GM23338 (cell line): ENCODE measurements at regions not wholly inside any gene's neighbourhood (a gene's known extent, or its start where the extent isn't known, plus 50 kb on each side); places are given as distances from the start of the nearest gene placed in this dataset.

Experiments
- ATAC-seq: fragments of 200-7000 bp; cut with Tn5 transposase; 3 replicates; pipeline ENCODE4 v1.9.1; 2020
- DNase-seq: peaks from one replicate; pipeline ENCODE4 v3.0.0-alpha.2; 2015; ENCODE audit warnings: low spot score
- H2AFZ ChIP-seq: fragments of 200-600 bp; sonication (generic); 2 replicates; pipeline ENCODE4 v1.8.0; 2016; ENCODE audit warnings: antibody characterized with exemption, mild to moderate bottlenecking, moderate library complexity
- H3F3A ChIP-seq: fragments of 200-600 bp; sonication (generic); replicated peaks from 2 replicates; pipeline ENCODE4 v1.8.0; 2017; ENCODE audit warnings: antibody characterized with exemption, mixed run types, low read depth
- H3K27ac ChIP-seq: fragments of 200-600 bp; sonication (generic); 2 replicates; pipeline ENCODE4 v1.6.1; 2016; ENCODE audit warnings: low read depth
- H3K27me3 ChIP-seq: fragments of 200-600 bp; sonication (generic); 2 replicates; pipeline ENCODE4 v1.8.0; 2016; ENCODE audit warnings: mild to moderate bottlenecking, mixed run types, moderate library complexity; ENCODE audit not compliant: insufficient read depth
- H3K36me3 ChIP-seq: fragments of 200-600 bp; sonication (generic); 2 replicates; pipeline ENCODE4 v1.8.0; 2016; ENCODE audit warnings: mild to moderate bottlenecking; ENCODE audit not compliant: insufficient read depth
- H3K4me1 ChIP-seq: fragments of 200-600 bp; sonication (generic); 2 replicates; pipeline ENCODE4 v1.8.0; 2016; ENCODE audit warnings: mild to moderate bottlenecking, moderate library complexity; ENCODE audit not compliant: insufficient read depth
- H3K4me2 ChIP-seq: fragments of 200-600 bp; sonication (generic); 2 replicates; pipeline ENCODE4 v1.7.1; 2017; ENCODE audit warnings: mixed run types
- H3K4me3 ChIP-seq: fragments of 200-600 bp; sonication (generic); 2 replicates; pipeline ENCODE4 v1.6.1; 2016; ENCODE audit warnings: mixed run types
- H3K79me2 ChIP-seq: fragments of 200-600 bp; sonication (generic); replicated peaks from 2 replicates; pipeline ENCODE4 v1.8.0; 2017; ENCODE audit warnings: mild to moderate bottlenecking; ENCODE audit not compliant: insufficient read depth
- H3K9me2 ChIP-seq: fragments of 200-600 bp; sonication (generic); 2 replicates; pipeline ENCODE4 v1.8.0; 2017; ENCODE audit not compliant: insufficient read depth
- H4K20me1 ChIP-seq: fragments of 200-600 bp; sonication (generic); replicated peaks from 2 replicates; pipeline ENCODE4 v1.8.0; 2017; ENCODE audit warnings: mild to moderate bottlenecking; ENCODE audit not compliant: insufficient read depth
- H3K27ac Mint-ChIP-seq: 2 replicates; pipeline ENCODE4 v1.8.0; 2020; ENCODE audit warnings: inconsistent platforms, mild to moderate bottlenecking, moderate library complexity, mixed read lengths
- H3K27me3 Mint-ChIP-seq: 3 replicates; pipeline ENCODE4 v1.8.0; 2022; ENCODE audit warnings: low read depth, mild to moderate bottlenecking, moderate library complexity, mixed read lengths, inconsistent platforms; ENCODE audit not compliant: insufficient read depth, poor library complexity
- H3K36me3 Mint-ChIP-seq: 3 replicates; pipeline ENCODE4 v1.8.0; 2021; ENCODE audit warnings: low read depth, mild to moderate bottlenecking, inconsistent platforms, moderate library complexity, mixed read lengths
- H3K4me1 Mint-ChIP-seq: 3 replicates; pipeline ENCODE4 v1.8.0; 2020; ENCODE audit warnings: mild to moderate bottlenecking, inconsistent platforms, mixed read lengths
- H3K4me3 Mint-ChIP-seq: 3 replicates; pipeline ENCODE4 v1.8.0; 2021; ENCODE audit warnings: moderate library complexity, mild to moderate bottlenecking, inconsistent platforms, mixed read lengths
- H3K9me3 Mint-ChIP-seq: 3 replicates; pipeline ENCODE4 v1.8.0; 2020; ENCODE audit warnings: moderate library complexity, mild to moderate bottlenecking, inconsistent platforms, mixed read lengths
- CREB1 ChIP-seq: fragments of 250-450 bp; sonication (Bioruptor Pico); IDR thresholded peaks from 2 replicates; pipeline ENCODE4 v1.5.0; 2020; ENCODE audit warnings: low read depth, mild to moderate bottlenecking, moderate library complexity
- EZH2phosphoT487 ChIP-seq: fragments of 200-600 bp; sonication (generic); IDR thresholded peaks from one replicate; pipeline ENCODE4 v1.8.1; 2018; ENCODE audit warnings: antibody characterized with exemption; ENCODE audit not compliant: unreplicated experiment
- JUNB ChIP-seq: IDR thresholded peaks from one replicate; pipeline ENCODE4 v1.6.1; 2016; ENCODE audit warnings: antibody characterized with exemption; ENCODE audit not compliant: unreplicated experiment
- NANOG ChIP-seq: IDR thresholded peaks from 2 replicates; pipeline ENCODE4 v1.6.1; 2016; ENCODE audit warnings: antibody characterized with exemption, borderline replicate concordance
- STAT1 ChIP-seq: IDR thresholded peaks from one replicate; pipeline ENCODE4 v1.6.1; 2016; ENCODE audit warnings: antibody characterized with exemption; ENCODE audit not compliant: unreplicated experiment
- TF ChIP-seq, protein P1 (sequence below), 2 experiments: fragments of 200-600 bp in 1 of 2; sonication (generic) in 1 of 2; conservative IDR thresholded peaks; 2 replicates each; pipeline versions ENCODE4 v1.5.1 to v1.6.1; 2016 to 2017; ENCODE audit warnings: antibody characterized with exemption in 2 of 2, low read depth in 2 of 2, mild to moderate bottlenecking in 2 of 2, moderate library complexity in 1 of 2
- TF ChIP-seq, protein P2 (sequence below): fragments of 250-450 bp; sonication (Bioruptor Pico); IDR thresholded peaks from 2 replicates; pipeline ENCODE4 v1.5.0; 2020; ENCODE audit warnings: mild to moderate bottlenecking, moderate library complexity
- TF ChIP-seq, protein P3 (sequence below): IDR thresholded peaks from one replicate; pipeline ENCODE4 v1.6.1; 2018; ENCODE audit warnings: antibody characterized with exemption; ENCODE audit not compliant: unreplicated experiment

DNA sequence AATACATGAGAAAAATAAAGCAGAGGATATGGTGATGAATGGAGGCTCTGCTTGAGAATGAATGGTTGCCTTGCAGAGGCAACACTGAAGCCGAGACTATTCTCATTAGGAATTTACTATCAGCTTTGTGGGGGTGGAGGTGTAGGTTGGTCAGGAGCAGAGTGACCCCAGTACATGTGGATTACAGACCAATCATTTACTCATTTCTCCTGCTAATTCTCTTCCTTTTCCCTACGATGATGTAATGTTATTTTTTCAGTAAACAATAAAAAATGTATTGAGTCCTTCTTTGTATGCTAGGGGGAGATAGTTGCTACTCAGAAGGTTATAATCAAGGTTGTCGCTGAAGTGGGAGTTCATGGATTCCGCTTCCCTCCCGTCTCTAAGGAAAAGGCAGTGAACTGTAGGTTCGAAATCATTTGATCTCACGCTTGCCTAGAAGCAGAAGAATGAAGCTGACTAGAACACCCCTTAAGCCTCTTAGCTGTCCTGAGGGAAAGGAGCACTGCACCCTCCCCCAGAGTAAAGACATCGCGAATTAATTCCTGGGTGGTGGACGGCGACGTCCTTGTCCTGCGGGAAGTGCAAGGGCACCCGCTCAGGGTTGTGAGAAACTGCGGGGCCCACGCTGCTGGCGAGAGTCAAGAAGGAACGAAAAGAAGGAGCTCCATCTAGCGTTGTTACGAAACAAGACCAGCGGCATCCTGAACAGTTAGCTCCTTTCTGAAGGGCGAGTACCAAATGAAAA is 213.2 kb upstream of the PFN2 start:
- no peak overlapping the region for H3K27ac Mint-ChIP-seq
- H3K27me3 Mint-ChIP-seq, result no peaks in the 10 kb centered on the region
- Histone ChIP-seq H3K79me2 (no peaks in the 10 kb centered on the region), H3K4me2 (peak overlapping the region; percentile 72), H3K27ac (no peak overlapping the region), H3K9me2 (peaks cover 6% of the 10 kb centered on the region; the same call in 1 of the 2 replicates), H2AFZ (peak overlapping the region; percentile 75), H3K4me1 (peaks cover 10% of the 10 kb centered on the region), H3F3A (no peaks in the 10 kb centered on the region), H3K4me3 (peak overlapping the region; percentile 53), H4K20me1 (no peaks in the 10 kb centered on the region), H3K36me3 (no peaks in the 10 kb centered on the region), H3K27me3 (0 out of 2 replicates have a peak, but pooled peaks cover 4% of the 10 kb centered on the region)
- TF ChIP-seq, protein P1, sequence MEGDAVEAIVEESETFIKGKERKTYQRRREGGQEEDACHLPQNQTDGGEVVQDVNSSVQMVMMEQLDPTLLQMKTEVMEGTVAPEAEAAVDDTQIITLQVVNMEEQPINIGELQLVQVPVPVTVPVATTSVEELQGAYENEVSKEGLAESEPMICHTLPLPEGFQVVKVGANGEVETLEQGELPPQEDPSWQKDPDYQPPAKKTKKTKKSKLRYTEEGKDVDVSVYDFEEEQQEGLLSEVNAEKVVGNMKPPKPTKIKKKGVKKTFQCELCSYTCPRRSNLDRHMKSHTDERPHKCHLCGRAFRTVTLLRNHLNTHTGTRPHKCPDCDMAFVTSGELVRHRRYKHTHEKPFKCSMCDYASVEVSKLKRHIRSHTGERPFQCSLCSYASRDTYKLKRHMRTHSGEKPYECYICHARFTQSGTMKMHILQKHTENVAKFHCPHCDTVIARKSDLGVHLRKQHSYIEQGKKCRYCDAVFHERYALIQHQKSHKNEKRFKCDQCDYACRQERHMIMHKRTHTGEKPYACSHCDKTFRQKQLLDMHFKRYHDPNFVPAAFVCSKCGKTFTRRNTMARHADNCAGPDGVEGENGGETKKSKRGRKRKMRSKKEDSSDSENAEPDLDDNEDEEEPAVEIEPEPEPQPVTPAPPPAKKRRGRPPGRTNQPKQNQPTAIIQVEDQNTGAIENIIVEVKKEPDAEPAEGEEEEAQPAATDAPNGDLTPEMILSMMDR (conservative IDR thresholded peaks at IDR 0.05; ENCODE audit: low read depth in 2 of 2), result peak; percentile 75 to 92
- TF ChIP-seq NANOG, result no peak
- DNase-seq (peak; percentile 92), ATAC-seq (peak; percentile 99)
- peaks cover 4% of the 10 kb centered on the region; the same call in 1 of the 3 replicates for H3K36me3 Mint-ChIP-seq
- H3K4me3 Mint-ChIP-seq, result no peak overlapping the region
- peaks cover 4% of the 10 kb centered on the region; the same call in 2 of the 3 replicates for H3K9me3 Mint-ChIP-seq
- no peaks in the 10 kb centered on the region; the same call in 2 of the 3 replicates for H3K4me1 Mint-ChIP-seq

DNA sequence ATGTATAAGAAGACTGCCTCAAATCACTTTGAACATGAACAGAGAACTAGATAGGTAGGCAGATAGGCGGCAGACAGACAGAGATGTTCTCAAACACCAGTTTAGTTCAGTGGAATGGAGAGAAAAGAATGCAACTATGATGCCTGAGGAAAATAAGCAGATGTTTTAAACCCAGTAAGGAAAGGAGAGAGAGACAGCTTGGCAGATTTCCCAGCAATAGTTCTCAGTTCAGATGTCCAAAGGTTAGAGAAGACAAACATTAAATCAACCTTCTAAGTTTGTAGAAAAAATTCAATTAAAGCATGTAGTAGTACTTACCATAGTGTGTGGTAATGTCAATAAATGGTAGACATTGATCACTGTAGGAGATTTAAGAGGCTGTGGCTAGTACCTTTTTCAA is 209.6 kb upstream of the PFN2 start:
- ATAC-seq (no peak), DNase-seq (no peak)
- H3K79me2 ChIP-seq, result no peaks in the 10 kb centered on the region
- Mint-ChIP-seq H3K4me3 (no peak overlapping the region), H3K27me3 (peaks cover 2% of the 10 kb centered on the region), H3K27ac (no peak overlapping the region), H3K36me3 (no peaks in the 10 kb centered on the region), H3K9me3 (no peaks in the 10 kb centered on the region), H3K4me1 (no peaks in the 10 kb centered on the region; the same call in 2 of the 3 replicates)
- H2AFZ ChIP-seq, result no peak overlapping the region
- H3K4me3 ChIP-seq, result no peak overlapping the region
- H3F3A ChIP-seq, result no peaks in the 10 kb centered on the region
- no peaks in the 10 kb centered on the region for H4K20me1 ChIP-seq
- H3K4me2 ChIP-seq, result no peak overlapping the region
- no peak overlapping the region for H3K27ac ChIP-seq
- peaks cover 6% of the 10 kb centered on the region; the same call in 1 of the 2 replicates for H3K9me2 ChIP-seq
- peaks cover 10% of the 10 kb centered on the region for H3K4me1 ChIP-seq
- no peaks in the 10 kb centered on the region for H3K36me3 ChIP-seq
- 0 out of 2 replicates have a peak, but pooled peaks cover 4% of the 10 kb centered on the region for H3K27me3 ChIP-seq
- TF ChIP-seq, protein P2, sequence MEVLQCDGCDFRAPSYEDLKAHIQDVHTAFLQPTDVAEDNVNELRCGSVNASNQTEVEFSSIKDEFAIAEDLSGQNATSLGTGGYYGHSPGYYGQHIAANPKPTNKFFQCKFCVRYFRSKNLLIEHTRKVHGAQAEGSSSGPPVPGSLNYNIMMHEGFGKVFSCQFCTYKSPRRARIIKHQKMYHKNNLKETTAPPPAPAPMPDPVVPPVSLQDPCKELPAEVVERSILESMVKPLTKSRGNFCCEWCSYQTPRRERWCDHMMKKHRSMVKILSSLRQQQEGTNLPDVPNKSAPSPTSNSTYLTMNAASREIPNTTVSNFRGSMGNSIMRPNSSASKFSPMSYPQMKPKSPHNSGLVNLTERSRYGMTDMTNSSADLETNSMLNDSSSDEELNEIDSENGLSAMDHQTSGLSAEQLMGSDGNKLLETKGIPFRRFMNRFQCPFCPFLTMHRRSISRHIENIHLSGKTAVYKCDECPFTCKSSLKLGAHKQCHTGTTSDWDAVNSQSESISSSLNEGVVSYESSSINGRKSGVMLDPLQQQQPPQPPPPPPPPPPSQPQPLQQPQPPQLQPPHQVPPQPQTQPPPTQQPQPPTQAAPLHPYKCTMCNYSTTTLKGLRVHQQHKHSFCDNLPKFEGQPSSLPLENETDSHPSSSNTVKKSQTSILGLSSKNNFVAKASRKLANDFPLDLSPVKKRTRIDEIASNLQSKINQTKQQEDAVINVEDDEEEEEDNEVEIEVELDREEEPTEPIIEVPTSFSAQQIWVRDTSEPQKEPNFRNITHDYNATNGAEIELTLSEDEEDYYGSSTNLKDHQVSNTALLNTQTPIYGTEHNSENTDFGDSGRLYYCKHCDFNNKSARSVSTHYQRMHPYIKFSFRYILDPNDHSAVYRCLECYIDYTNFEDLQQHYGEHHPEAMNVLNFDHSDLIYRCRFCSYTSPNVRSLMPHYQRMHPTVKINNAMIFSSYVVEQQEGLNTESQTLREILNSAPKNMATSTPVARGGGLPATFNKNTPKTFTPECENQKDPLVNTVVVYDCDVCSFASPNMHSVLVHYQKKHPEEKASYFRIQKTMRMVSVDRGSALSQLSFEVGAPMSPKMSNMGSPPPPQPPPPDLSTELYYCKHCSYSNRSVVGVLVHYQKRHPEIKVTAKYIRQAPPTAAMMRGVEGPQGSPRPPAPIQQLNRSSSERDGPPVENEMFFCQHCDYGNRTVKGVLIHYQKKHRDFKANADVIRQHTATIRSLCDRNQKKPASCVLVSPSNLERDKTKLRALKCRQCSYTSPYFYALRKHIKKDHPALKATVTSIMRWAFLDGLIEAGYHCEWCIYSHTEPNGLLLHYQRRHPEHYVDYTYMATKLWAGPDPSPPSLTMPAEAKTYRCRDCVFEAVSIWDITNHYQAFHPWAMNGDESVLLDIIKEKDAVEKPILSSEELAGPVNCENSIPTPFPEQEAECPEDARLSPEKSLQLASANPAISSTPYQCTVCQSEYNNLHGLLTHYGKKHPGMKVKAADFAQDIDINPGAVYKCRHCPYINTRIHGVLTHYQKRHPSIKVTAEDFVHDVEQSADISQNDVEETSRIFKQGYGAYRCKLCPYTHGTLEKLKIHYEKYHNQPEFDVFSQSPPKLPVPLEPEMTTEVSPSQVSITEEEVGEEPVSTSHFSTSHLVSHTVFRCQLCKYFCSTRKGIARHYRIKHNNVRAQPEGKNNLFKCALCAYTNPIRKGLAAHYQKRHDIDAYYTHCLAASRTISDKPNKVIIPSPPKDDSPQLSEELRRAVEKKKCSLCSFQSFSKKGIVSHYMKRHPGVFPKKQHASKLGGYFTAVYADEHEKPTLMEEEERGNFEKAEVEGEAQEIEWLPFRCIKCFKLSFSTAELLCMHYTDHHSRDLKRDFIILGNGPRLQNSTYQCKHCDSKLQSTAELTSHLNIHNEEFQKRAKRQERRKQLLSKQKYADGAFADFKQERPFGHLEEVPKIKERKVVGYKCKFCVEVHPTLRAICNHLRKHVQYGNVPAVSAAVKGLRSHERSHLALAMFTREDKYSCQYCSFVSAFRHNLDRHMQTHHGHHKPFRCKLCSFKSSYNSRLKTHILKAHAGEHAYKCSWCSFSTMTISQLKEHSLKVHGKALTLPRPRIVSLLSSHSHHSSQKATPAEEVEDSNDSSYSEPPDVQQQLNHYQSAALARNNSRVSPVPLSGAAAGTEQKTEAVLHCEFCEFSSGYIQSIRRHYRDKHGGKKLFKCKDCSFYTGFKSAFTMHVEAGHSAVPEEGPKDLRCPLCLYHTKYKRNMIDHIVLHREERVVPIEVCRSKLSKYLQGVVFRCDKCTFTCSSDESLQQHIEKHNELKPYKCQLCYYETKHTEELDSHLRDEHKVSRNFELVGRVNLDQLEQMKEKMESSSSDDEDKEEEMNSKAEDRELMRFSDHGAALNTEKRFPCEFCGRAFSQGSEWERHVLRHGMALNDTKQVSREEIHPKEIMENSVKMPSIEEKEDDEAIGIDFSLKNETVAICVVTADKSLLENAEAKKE (CRISPR knock-in tag), result no peak
- TF ChIP-seq, protein P3, sequence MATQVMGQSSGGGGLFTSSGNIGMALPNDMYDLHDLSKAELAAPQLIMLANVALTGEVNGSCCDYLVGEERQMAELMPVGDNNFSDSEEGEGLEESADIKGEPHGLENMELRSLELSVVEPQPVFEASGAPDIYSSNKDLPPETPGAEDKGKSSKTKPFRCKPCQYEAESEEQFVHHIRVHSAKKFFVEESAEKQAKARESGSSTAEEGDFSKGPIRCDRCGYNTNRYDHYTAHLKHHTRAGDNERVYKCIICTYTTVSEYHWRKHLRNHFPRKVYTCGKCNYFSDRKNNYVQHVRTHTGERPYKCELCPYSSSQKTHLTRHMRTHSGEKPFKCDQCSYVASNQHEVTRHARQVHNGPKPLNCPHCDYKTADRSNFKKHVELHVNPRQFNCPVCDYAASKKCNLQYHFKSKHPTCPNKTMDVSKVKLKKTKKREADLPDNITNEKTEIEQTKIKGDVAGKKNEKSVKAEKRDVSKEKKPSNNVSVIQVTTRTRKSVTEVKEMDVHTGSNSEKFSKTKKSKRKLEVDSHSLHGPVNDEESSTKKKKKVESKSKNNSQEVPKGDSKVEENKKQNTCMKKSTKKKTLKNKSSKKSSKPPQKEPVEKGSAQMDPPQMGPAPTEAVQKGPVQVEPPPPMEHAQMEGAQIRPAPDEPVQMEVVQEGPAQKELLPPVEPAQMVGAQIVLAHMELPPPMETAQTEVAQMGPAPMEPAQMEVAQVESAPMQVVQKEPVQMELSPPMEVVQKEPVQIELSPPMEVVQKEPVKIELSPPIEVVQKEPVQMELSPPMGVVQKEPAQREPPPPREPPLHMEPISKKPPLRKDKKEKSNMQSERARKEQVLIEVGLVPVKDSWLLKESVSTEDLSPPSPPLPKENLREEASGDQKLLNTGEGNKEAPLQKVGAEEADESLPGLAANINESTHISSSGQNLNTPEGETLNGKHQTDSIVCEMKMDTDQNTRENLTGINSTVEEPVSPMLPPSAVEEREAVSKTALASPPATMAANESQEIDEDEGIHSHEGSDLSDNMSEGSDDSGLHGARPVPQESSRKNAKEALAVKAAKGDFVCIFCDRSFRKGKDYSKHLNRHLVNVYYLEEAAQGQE, result no peak
- TF ChIP-seq JUNB (no peak), STAT1 (no peak), EZH2phosphoT487 (no peak), NANOG (no peak), CREB1 (no peak)
